Limb (tissue), 2 donors: ENCODE measurements at regions not wholly inside any gene's neighbourhood (a gene's known extent, or its start where the extent isn't known, plus 50 kb on each side); places are given as distances from the start of the nearest gene placed in this dataset.
A peak's percentile ranks its signal among the peaks of the same experiment; 100 is the strongest.

Source experiments
- DNase-seq, 2 donors: peaks; one replicate each; pipeline ENCODE4 v3.0.0-alpha.2; 2016; ENCODE audit errors: extremely low spot score in 2 of 2

- no peak for DNase-seq
These were observed 57.0 kb downstream of the SEC61G start for GRCh38 chr7:54701982-54702381.

GRCh38 chr7:54699715-54700114 lies 59.3 kb downstream of the SEC61G start:
- no peak for DNase-seq

DNA sequence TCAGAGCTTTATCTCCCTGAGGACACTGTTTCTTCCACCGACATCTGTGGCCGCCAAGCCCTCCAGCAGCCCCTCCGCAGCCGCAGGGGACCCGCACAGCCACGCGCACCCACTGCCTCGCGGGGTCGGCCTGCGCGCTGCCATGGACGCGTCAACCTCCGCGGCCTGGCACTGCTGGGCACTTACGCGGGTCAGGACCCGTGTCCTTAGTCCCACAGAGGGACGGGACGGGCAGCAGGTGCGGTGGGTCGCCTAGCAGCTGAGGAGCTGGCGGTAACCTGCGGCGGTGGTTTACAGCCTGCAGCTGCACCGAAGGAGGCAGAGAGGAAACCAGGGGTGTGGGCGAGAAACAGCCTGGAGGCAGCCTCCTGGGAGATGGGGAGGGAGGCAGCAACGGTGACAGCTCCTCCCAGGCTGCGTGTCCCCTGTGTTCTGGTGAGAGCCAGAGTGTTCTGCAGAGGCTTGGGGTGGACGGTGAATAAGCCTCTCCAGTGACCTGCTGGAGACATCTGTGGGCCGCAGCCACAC lies 61.3 kb downstream of the SEC61G start:
- DNase-seq, result no peak

DNA sequence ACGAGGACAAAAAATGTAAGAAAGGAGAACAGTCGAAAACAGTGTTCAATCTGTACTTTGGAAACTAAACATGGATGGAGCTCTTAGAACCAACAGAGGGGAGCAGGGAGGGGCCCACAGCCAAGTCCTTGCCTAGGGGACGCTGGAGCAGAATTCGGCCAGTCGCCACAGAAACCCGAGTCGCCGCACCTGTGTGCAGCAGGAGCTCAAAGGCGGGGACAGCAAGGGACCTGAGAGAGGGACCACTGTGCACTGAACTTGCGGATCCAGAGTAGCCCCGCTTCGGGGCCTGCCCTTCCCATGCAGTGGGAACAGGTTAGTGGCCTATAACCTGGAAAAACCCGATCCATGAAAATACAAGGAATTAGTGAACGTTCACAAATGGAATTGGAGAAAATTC lies 68.1 kb downstream of the SEC61G start:
- DNase-seq, result no peak

DNA sequence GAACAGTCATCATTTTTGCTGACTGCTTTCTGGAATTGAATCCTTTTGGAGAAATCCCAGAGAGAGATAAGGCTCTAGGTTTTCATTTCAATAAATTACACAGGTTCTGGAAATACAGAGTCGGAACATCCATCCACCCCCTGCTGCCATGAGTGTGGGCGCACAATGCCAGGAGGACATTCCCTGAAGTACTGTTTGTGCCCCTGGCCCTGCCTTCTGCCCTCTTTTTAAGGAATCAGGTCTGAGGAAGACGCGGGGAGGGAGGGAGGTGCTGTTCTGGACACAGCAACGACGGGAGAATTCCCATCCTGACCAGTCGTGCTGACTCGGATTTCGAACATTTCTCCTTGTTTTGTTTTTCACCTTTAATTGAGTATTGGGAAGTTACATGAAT lies 69.0 kb downstream of the SEC61G start:
- no peak for DNase-seq

DNA sequence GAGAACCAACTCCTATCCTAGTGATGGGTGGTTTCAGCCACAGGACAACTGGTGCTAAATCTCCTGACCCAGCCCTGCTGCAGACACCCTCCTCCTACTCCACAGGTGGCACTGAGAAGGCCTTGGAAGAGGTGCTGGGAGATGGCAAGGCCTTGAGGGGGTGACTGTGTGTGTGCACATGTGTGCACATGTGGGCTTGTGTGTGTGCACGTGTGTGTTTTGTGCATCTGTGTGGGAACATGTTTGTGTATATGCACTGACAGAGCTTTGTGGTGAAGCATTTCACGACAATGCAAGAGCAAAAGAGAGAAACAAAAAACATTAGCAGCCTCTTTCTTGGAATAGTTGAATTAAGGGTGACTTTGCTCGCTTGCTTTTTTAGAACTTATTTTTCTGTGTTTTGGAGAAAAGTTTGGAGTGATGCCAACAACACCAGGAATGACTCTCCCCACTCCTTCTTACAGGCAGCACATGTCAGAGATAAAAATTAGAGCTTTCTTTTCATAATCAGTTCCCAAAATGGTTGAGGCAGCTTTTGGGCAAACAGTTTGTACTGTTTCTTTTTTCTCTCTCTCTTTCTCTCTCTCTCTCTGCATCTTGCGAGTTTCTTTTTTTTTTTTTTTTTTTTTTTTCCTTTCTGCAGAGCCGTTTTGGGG lies 69.5 kb downstream of the SEC61G start:
- DNase-seq, result no peak

GRCh38 chr7:54687462-54688212 lies 71.4 kb downstream of the SEC61G start:
- no peak for DNase-seq

- no peak for DNase-seq
These were observed 78.5 kb downstream of the SEC61G start for GRCh38 chr7:54680377-54681005.

GRCh38 chr7:54679490-54679817 lies 79.6 kb downstream of the SEC61G start:
- DNase-seq, result no peak

DNA sequence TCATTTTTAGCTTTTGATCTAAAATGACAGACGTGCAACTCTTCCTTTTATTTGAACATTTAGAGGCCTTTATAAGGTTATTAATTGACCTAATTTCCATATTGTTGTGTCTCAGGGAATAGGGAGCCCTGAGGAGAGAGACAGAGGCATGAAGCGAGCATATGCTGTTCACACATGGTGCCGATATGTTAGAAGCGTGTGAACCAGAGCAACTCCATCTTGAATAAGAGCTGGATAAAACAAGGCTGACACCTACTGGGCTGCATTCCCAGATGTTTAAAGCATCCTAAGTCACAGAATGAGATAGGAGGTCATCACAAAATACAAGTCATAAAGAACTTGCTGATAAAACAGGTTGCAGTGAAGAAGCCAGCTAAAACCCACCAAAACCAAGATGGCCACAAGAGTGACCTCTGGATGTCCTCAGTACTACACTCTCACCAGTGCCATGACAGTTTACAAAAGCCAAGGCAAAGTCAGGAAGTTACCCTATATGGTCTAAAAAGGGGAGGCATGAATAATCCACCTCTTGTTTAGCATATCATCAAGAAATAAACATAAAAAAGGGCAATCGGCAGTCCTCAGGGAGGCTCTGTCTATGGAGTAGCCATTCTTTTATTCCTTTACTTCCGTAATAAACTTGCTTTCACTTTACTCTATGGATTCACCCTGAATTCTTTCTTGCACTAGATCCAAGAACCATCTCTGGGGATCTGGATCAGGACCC lies 80.1 kb downstream of the SEC61G start:
- no peak for DNase-seq

GRCh38 chr7:54674891-54675290 lies 84.1 kb downstream of the SEC61G start:
- no peak for DNase-seq

- no peak for DNase-seq
These were observed 86.5 kb downstream of the SEC61G start for GRCh38 chr7:54672519-54672918.

GRCh38 chr7:54664235-54665228 lies 94.5 kb downstream of the SEC61G start:
- peak; percentile 51 to 84 for DNase-seq

- no peak for DNase-seq
These were observed 95.3 kb downstream of the SEC61G start for GRCh38 chr7:54663603-54664234.

GRCh38 chr7:54663186-54663585 lies 95.8 kb downstream of the SEC61G start:
- no peak for DNase-seq

DNA sequence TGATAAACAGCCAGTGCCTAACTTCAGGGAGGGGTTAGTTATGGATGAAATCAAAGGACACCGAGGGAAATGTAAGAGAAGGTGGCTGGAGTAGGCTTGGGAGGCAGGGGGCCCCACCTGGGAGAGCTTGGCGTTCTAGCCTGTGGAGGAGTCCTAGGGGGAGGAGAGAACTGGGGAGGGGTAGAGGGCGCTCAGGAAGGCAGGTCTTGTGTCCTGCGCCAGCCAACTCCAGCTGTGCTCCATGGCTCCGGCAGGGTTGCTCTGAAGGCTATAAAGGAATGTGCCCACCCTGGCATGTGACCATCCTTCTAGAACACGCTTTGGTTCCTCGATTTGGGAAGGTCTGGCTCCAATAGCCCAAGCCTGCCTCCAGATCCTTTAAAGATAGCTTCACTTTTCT lies 96.3 kb downstream of the SEC61G start:
- DNase-seq, result no peak

GRCh38 chr7:54653905-54654304 lies 105.1 kb downstream of the SEC61G start:
- no peak for DNase-seq

DNA sequence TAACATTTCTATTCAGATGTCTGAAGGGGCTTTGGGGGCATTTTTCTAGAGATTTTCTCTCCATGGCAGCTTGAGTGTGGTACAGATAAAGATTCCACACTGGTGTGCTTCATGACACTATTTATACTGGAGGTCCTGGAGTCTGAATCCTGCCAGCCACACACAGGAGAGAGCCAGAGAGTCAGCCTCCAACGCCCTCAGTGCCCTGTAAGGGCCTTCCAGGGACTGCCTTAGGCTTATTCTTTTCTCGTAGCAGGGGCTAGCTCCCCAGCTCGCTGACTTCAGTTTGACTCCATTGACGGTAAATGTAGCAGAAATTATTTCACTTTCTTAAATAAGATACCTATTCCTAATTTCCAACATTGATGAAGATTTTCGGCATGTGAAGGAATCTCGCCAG lies 100.9 kb downstream of the VSTM2A start:
- DNase-seq, result no peak

DNA sequence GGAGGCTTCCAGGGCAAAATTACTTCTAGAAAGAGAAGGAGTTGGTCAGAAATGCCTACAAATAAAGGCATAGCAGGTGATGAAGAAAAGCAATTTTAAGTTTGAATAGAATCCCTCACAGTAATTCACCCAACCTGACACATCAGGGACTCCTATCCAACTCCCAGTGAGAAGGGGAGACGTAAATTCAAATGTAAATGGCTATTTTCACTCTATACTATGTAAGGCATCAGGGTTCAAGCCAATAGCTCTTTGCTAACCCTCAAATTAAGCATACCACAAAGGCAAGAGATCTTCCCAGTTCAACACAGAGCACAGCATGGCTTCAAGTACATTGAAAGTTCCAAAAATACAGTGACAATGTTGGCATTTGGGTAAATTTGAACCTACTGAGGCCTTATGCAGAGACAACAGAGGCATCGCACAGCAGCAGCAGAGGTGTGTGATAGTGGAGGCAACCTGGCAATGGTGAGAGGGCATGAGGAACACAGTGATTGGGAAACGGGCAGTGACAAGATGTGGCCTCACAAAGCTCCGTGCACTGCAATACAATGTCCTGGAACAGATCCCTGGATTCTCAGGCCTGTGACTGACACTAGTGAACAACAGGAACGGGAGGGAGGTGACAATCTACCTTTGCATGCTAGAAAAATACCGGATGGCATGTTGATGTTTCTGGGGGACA lies 95.7 kb downstream of the VSTM2A start:
- no peak for DNase-seq

GRCh38 chr7:54632696-54633095 lies 90.5 kb downstream of the VSTM2A start:
- DNase-seq, result no peak
